Loucy (cell line): ENCODE measurements at regions not wholly inside any gene's neighbourhood (a gene's known extent, or its start where the extent isn't known, plus 50 kb on each side); places are given as distances from the start of the nearest gene placed in this dataset.

Experiments
- EZH2phosphoT487 ChIP-seq: fragments of 200-600 bp; IDR thresholded peaks from 2 replicates; pipeline ENCODE4 v1.6.1; 2018; ENCODE audit warnings: antibody characterized with exemption, mild to moderate bottlenecking, moderate library complexity, borderline replicate concordance
- TF ChIP-seq, protein P1 (sequence below): fragments of 200-600 bp; sonication (generic); conservative IDR thresholded peaks from 2 replicates; pipeline ENCODE4 v1.5.1; 2014; ENCODE audit warnings: mild to moderate bottlenecking, antibody characterized with exemption, low read length

DNA sequence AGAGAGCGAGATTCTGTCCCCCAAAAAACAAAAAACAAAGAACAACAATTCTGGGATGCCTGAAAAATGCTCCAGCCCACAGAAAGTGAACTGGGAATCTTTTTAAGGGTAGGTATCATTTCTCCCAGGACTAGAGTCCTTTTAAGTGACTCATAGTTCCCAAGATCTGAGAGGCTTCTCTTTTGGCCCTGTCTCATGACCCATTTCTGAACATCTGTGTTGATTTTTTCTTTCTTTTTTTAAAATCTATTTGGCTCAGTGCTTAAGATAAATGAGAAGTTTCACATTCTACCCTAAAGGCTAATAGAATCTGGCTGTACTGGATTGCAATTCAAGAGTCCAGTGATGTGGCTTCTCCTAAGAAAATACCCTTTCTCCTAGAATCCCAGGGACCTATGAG lies 217.6 kb upstream of the FOXQ1 start:
- TF ChIP-seq, protein P1, sequence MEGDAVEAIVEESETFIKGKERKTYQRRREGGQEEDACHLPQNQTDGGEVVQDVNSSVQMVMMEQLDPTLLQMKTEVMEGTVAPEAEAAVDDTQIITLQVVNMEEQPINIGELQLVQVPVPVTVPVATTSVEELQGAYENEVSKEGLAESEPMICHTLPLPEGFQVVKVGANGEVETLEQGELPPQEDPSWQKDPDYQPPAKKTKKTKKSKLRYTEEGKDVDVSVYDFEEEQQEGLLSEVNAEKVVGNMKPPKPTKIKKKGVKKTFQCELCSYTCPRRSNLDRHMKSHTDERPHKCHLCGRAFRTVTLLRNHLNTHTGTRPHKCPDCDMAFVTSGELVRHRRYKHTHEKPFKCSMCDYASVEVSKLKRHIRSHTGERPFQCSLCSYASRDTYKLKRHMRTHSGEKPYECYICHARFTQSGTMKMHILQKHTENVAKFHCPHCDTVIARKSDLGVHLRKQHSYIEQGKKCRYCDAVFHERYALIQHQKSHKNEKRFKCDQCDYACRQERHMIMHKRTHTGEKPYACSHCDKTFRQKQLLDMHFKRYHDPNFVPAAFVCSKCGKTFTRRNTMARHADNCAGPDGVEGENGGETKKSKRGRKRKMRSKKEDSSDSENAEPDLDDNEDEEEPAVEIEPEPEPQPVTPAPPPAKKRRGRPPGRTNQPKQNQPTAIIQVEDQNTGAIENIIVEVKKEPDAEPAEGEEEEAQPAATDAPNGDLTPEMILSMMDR = no peak
- no peak for TF ChIP-seq EZH2phosphoT487
